GM12864 (cell line): ENCODE measurements at regions not wholly inside any gene's neighbourhood (a gene's known extent, or its start where the extent isn't known, plus 50 kb on each side); places are given as distances from the start of the nearest gene placed in this dataset.

Experiments
- DNase-seq: peaks from one replicate; pipeline ENCODE4 v3.0.0-alpha.2; 2011; ENCODE audit warnings: low read depth
- H3K4me3 ChIP-seq: 2 replicates; pipeline ENCODE4 v1.5.1; 2011; ENCODE audit warnings: mild to moderate bottlenecking, low read depth, low read length, control low read depth
- TF ChIP-seq, protein P1 (sequence below): IDR thresholded peaks from 2 replicates; pipeline ENCODE4 v1.5.1; 2011; ENCODE audit warnings: low read depth, mild to moderate bottlenecking, moderate library complexity, low read length, control low read depth, inconsistent platforms; ENCODE audit errors: missing control alignments

DNA sequence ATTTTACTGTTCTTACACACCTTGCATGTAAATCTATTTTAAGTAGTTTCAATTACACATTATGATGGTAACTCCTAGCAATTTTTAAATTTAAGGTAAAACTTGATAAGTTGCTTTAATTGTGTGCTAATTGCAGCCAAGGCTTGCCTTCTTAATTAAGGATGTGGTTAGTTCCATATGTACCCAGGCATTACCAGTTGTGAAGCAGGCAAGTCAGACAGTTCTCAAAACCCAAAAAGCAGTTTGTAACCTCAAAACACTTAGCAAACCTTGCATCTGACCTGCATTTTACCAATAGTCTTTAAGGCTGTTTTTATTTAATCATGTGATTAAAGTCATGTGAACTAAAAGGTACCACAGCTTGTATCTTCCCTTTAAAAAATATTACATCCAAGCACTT is 1159.4 kb downstream of the DSC3 start:
- TF ChIP-seq, protein P1, sequence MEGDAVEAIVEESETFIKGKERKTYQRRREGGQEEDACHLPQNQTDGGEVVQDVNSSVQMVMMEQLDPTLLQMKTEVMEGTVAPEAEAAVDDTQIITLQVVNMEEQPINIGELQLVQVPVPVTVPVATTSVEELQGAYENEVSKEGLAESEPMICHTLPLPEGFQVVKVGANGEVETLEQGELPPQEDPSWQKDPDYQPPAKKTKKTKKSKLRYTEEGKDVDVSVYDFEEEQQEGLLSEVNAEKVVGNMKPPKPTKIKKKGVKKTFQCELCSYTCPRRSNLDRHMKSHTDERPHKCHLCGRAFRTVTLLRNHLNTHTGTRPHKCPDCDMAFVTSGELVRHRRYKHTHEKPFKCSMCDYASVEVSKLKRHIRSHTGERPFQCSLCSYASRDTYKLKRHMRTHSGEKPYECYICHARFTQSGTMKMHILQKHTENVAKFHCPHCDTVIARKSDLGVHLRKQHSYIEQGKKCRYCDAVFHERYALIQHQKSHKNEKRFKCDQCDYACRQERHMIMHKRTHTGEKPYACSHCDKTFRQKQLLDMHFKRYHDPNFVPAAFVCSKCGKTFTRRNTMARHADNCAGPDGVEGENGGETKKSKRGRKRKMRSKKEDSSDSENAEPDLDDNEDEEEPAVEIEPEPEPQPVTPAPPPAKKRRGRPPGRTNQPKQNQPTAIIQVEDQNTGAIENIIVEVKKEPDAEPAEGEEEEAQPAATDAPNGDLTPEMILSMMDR: no peak
- DNase-seq: no peak

DNA sequence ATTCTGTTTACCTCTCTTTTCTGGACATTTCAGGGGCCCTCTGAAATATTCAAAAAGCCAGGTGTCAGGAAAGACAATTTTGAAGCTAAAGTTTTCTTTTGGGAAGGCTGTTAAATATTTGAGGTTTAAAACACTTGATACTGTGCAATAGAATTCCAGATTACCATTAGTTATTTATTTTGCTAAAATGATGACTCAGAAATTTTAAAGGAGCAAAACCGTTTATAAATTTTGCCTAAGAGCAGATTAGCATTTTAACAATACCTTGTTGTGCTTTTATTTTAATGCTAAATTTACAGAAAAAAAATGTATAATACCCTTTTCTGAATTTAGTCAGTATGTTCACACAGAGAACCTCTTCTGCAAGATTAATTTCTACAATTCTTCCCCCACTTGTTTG is 1159.9 kb downstream of the DSC3 start:
- TF ChIP-seq, protein P1: no peak
- no peak overlapping the region for H3K4me3 ChIP-seq
- no peak for DNase-seq

More for the DNA sequence above, 1159.4 kb downstream of the DSC3 start:
- H3K4me3 ChIP-seq: no peak overlapping the region

DNA sequence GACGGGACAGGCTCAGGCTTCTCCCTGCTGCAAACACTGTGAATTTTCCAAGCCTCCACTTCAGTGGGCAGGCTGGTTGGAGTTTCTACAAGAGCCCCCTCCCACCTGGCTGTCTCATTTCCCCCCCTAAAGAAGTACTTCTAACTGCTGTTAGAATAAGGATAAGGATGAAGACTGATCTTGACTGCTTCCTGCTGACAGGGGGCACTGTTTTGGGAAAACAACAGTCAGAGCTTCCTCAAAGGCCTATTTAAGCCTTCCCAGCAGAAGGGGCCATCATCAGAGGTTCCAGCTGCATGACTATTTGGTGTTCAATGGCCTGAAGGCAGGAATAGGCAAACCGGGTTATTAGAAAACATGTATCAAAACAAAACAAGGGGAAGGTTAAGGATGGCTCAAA is 1162.8 kb downstream of the DSC3 start:
- DNase-seq: no peak
- TF ChIP-seq, protein P1: no peak
- no peak overlapping the region for H3K4me3 ChIP-seq

DNA sequence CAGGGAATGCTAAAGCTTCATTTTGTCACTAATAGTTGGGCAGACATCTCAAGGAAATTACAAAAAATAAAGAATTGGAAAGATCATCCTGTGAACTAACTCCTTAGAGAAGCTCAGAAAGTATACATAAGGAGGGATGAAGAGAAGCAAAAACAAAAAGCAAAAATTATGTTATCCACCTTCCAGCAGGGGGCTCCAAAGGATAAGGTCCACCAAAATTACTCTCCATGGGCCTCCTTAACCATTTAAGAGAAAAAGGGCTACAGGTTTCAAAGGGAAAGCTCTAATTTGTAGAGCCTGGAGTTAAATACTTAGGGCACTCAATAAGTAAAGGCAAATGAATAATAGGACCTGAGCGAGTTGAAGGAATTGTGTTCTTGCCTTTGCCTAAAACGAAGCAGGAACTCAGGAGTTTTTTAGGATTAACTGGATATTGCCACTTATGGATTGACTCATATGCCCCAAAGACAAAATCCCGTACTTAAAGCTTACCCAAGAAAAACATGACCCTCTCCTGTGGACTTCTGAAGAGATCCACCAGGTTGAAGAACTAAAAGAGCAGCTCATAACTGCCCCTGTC is 1167.9 kb downstream of the DSC3 start:
- H3K4me3 ChIP-seq: no peak overlapping the region
- TF ChIP-seq, protein P1: peak; percentile 41
- no peak for DNase-seq

DNA sequence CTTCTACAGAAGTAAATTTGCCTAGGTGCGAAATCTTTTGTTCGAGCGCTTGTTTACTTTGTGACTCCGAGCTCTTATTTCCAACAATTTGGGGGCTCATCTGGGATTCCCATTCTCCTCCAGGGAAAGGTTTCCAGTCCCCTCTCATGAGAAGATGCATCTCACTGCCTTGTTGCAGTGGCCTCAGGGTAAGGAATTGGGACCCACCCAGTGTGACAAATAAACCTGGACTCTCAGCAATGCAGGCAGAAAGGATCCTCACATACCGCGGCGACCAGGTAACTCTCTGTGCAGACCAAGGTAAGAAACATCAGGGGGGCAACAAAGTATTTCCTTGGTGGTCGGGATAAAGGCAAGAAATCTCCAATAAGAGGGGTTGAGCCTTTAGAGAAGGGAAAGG is 1169.3 kb downstream of the DSC3 start:
- no peak overlapping the region for H3K4me3 ChIP-seq
- DNase-seq: no peak
- TF ChIP-seq, protein P1: no peak

DNA sequence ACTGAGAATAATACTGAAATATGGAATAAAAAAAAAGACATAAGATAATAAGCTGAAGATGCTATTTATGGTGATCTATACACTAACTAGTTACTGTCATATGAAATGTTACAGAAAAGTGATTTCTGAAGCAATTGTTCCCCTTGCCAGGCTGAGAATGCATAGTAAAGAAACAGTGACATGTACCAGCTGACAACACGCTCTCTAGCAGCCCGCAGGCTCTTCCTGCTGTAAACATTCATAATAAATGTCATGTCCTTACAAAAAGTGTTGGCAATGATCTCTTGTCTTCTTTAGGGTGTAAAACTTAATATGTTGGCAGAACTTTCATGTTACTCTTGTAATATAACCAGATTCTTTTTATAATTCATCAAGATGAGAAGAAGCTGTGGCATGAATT is 1171.3 kb downstream of the DSC3 start:
- no peak for DNase-seq
- no peak overlapping the region for H3K4me3 ChIP-seq
- TF ChIP-seq, protein P1: no peak

DNA sequence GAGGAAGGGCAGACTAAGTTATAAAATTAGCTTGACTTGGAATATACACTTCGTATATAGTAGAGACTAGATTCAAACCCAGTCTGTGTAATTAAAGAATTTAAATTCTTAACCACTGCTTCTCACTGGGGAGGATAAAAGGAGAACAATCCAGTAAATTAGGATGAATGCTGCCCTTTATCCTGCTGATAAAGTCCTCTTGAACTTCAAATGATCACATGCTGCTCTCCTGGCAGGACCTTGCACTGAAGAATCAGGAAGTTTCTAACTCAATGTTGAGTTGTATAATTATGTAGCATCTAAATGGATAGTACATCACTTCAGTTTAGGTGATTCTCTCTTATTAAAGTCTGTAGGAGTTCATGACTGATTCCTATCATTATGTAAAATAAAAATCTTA is 1179.7 kb downstream of the DSC3 start:
- TF ChIP-seq, protein P1: no peak
- no peak for DNase-seq
- no peak overlapping the region for H3K4me3 ChIP-seq
